ENCODE measurements at regions not wholly inside any gene's neighbourhood (a gene's known extent, or its start where the extent isn't known, plus 50 kb on each side); places are given as distances from the start of the nearest gene placed in this dataset.
"Not testable (repeated sequence)": the region's sequence is repeated elsewhere in the genome, so short reads cannot be mapped to it uniquely, and the experiment has no call there.

GRCh38 chr4:31189938-31190337 is 469.8 kb downstream of the PCDH7 start:
- no peak for DNase-seq (ENCODE audit: low read depth)

- DNase-seq (ENCODE audit: low read depth) = no peak
These were observed 470.5 kb downstream of the PCDH7 start for GRCh38 chr4:31190671-31191070.

GRCh38 chr4:31192341-31192740 is 472.2 kb downstream of the PCDH7 start:
- DNase-seq (ENCODE audit: low read depth) = no peak

- DNase-seq (ENCODE audit: low read depth) = no peak
These were observed 473.4 kb downstream of the PCDH7 start for GRCh38 chr4:31193521-31193920.

GRCh38 chr4:31194823-31195222 is 474.7 kb downstream of the PCDH7 start:
- DNase-seq (ENCODE audit: low read depth) = no peak

DNA sequence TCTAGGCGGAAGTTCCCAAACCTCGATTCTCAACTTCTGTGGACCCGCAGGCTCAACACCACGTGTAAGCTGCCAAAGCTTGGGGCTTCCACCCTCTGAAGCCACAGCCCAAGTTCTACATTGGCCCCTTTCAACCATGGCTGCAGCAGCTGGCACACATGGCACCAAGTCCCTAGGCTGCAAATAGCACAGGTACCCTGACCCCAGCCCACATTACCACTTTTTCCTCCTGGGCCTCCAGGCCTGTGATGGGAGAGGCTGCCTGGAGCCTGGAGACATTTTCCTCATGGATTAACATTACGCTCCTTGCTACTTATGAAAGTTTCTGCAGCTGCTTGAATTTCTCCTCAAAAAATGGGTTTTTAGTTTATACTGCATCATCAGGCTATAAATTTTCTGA is 479.5 kb downstream of the PCDH7 start:
- DNase-seq (ENCODE audit: low read depth) = no peak

GRCh38 chr4:31202054-31202453 is 481.9 kb downstream of the PCDH7 start:
- DNase-seq (ENCODE audit: low read depth) = not testable (repeated sequence)

GRCh38 chr4:31204874-31205273 is 484.7 kb downstream of the PCDH7 start:
- DNase-seq (ENCODE audit: low read depth) = no peak

DNA sequence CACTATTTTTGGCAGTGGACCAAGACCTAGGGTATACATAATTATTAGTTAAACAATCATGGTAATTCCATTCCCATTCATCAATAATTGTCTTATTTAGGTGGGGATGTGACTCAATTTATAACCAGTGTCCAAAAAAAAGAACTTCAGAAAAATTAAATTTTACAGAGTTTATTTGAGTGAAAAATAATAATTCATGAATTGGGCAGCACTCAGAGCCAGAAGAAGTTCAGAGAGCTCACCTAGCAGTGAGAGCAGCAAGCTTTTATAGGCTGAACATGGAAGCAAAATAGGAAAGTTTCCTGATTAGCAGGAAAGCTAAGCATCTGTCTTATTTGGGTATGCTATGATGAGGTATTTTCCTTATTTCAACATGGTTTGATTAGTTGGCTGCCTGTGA is 500.8 kb downstream of the PCDH7 start:
- DNase-seq (ENCODE audit: low read depth) = no peak

GRCh38 chr4:31228068-31228467 is 507.9 kb downstream of the PCDH7 start:
- no peak for DNase-seq (ENCODE audit: low read depth)

GRCh38 chr4:31230594-31230993 is 510.4 kb downstream of the PCDH7 start:
- DNase-seq (ENCODE audit: low read depth) = no peak

- no peak for DNase-seq (ENCODE audit: low read depth)
These were observed 514.3 kb downstream of the PCDH7 start for GRCh38 chr4:31234494-31234893.

- no peak for DNase-seq (ENCODE audit: low read depth)
These were observed 514.7 kb downstream of the PCDH7 start for GRCh38 chr4:31234901-31235300.

DNA sequence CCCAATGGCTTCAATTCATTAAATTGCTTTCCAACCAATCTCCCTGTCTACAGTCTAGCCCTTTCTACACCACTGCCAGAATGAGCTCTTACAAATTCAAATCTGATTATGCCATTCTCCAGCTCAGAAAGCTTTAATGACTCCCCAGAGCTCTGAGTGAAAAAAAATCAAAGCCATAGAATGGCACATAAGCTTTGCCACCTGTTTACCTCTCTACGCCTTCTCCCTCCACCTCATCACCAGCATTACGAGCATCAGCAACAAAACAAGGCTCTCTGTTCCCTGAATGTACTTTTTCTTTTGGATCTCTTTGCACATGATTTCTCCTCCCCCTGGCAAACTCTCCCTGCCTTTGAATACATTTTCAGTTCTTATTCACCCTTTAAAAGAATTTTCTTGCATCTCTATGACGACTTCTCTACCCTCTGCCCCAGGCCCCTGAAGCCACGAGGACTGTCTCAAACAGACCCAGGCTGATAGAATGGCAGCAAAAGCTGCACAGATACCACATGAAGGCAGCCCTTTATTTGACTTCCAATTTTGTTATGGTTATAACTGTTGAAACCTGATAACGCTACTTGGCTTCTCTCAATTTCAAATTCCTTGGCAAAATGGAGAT is 516.0 kb downstream of the PCDH7 start:
- DNase-seq (ENCODE audit: low read depth) = no peak

DNA sequence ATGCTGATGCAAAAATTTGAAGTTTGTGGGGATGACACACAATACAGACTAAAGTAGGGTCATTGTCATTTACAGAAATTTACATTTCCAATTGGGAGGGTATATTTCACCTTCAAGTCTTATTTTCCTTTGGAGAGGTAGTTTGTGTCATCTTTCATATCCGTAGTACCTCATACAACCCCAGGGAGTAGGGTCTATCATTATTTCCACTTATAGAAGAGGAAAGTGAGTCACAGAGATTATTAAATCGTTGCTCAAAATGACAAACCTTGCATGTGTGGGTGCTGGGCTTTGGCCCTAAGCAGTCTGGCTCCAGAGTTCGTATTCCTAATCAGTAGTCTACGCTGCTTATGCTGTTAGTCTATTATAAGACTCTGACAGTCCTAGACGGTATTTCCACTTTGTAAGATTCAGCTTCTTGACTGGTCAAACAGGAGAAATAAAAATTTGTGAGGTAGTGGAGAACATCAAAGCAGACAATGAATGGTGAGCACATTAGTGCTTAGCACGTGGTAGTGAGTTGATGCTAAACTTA is 516.5 kb downstream of the PCDH7 start:
- DNase-seq (ENCODE audit: low read depth) = no peak

GRCh38 chr4:31237233-31237632 is 517.1 kb downstream of the PCDH7 start:
- DNase-seq (ENCODE audit: low read depth) = no peak

GRCh38 chr4:31239886-31240285 is 519.7 kb downstream of the PCDH7 start:
- no peak for DNase-seq (ENCODE audit: low read depth)

GRCh38 chr4:31241504-31242106 is 521.4 kb downstream of the PCDH7 start:
- no peak for DNase-seq (ENCODE audit: low read depth)

GRCh38 chr4:31246856-31247255 is 526.7 kb downstream of the PCDH7 start:
- DNase-seq (ENCODE audit: low read depth) = no peak

GRCh38 chr4:31259119-31259518 is 539.0 kb downstream of the PCDH7 start:
- DNase-seq (ENCODE audit: low read depth) = no peak

- DNase-seq (ENCODE audit: low read depth) = no peak
These were observed 541.5 kb downstream of the PCDH7 start for GRCh38 chr4:31261632-31262031.

DNA sequence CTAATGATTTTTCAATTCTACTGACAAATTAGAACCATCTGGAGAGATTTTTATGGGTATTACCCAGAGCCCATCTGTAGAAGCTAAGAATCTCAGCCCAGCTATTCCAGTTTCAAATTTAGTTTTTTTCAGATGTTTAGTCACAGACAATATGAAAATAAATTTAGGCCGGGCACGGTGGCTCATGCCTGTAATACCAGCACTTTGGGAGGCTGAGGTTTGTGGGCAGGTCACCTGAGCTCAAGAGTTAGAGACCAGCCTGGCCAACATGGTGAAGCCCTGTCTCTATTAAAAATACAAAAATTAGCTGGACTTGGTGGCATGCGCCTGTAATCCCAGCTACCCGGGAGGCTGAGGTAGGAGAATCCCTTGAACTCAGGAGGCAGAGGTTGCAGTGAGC is 545.9 kb downstream of the PCDH7 start:
- DNase-seq (ENCODE audit: low read depth) = not testable (repeated sequence)

DNA sequence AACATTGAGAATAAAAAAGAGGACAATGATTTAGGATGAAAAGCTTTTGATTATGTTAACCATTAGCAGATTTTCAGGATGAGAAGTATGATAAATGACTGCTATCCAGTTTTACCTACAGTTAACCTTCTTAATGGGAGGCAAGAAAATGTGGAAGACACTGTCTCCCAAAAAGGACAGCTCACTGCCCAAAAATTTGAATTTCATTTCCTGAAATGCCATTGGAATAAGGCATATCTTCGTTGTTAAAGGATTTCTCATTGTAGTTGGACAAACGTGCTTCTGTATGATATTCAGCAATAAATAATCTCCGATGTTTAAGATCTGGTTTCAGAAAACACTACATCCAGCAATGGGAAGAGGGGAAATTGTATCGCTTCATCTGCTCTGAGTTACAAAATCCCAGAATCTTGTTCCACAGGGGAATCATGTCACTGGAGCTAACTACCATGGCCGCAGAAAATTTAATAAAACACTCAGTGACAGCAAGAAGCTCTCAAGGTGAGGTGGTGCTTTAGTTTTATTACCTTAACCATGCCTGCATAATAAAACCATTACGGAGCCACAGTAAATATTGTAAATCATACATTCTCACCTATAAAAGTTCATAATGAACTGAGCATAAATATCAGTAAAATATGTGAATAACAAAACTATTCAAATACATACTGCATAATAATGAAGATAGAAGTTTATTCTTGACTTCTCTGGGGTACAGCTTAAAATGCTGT is 552.3 kb downstream of the PCDH7 start:
- no peak for DNase-seq (ENCODE audit: low read depth)

All from stromal cell of bone marrow (primary cell).